ENCODE measurements at regions not wholly inside any gene's neighbourhood (a gene's known extent, or its start where the extent isn't known, plus 50 kb on each side); places are given as distances from the start of the nearest gene placed in this dataset.

- H3K4me1 ChIP-seq, result no peaks in the 10 kb centered on the region
- H3K9me3 ChIP-seq, result no peaks in the 10 kb centered on the region
- H3K4me3 ChIP-seq, result no peak overlapping the region
- intact Hi-C loops (cut with DNase I), result loop anchor here in 1 of 10 donors (10.0 kb wide), 1 partner anchor 765 kb away; no protein-coding TSS in a partner anchor
- DNase-seq (no peak), ATAC-seq (no peak)
- H3K27ac ChIP-seq, result no peak overlapping the region
- 80 to 87% (median 85%) methylated on average over 4 of the region's 4 CpGs for WGBS, 4 donors
- H3K27me3 ChIP-seq, result no peaks in the 10 kb centered on the region
- TF ChIP-seq POLR2A (IDR thresholded peaks at IDR 0.05), result no peak
- TF ChIP-seq, protein P1, sequence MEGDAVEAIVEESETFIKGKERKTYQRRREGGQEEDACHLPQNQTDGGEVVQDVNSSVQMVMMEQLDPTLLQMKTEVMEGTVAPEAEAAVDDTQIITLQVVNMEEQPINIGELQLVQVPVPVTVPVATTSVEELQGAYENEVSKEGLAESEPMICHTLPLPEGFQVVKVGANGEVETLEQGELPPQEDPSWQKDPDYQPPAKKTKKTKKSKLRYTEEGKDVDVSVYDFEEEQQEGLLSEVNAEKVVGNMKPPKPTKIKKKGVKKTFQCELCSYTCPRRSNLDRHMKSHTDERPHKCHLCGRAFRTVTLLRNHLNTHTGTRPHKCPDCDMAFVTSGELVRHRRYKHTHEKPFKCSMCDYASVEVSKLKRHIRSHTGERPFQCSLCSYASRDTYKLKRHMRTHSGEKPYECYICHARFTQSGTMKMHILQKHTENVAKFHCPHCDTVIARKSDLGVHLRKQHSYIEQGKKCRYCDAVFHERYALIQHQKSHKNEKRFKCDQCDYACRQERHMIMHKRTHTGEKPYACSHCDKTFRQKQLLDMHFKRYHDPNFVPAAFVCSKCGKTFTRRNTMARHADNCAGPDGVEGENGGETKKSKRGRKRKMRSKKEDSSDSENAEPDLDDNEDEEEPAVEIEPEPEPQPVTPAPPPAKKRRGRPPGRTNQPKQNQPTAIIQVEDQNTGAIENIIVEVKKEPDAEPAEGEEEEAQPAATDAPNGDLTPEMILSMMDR (IDR thresholded peaks at IDR 0.05), result no peak
- no peaks in the 10 kb centered on the region for H3K36me3 ChIP-seq
Measured at GRCh38 chr21:21929789-21930188, 931.6 kb downstream of the NCAM2 start.

DNA sequence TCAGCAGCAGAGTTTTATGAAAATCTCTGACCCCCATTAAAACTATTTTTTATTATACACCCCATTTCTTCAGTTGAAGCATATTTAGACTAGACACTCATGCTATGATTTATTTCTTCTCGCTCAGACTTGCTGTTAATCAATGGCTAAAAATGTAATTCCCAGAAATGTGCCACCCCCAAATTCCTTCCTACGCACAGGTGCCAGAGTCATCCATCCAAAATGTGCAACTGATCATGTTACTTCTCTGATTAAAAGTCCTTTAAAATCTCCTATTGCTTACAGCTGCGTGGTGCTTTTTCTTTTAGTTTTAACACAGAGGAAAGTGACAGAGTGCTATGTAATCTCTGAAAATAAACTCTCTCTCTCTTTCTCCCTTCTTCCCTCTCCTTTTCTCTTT, 954.4 kb downstream of the NCAM2 start:
- intact Hi-C loops (cut with DNase I), result no loop called here
- 67 to 88% (median 80%) methylated on average over 3 of the region's 3 CpGs for WGBS, 4 donors
- Histone ChIP-seq H3K4me1 (no peaks in the 10 kb centered on the region), H3K36me3 (no peaks in the 10 kb centered on the region), H3K27me3 (no peaks in the 10 kb centered on the region), H3K9me3 (peaks cover 0 to 2% (median 0%) of the 10 kb centered on the region in 12 donors), H3K4me3 (no peak overlapping the region), H3K27ac (no peak overlapping the region)
- DNase-seq (no peak), ATAC-seq (no peak)
- no peak for TF ChIP-seq POLR2A (IDR thresholded peaks at IDR 0.05)
- TF ChIP-seq, protein P1 (IDR thresholded peaks at IDR 0.05), result no peak

- Histone ChIP-seq H3K27ac (no peak overlapping the region), H3K4me1 (no peaks in the 10 kb centered on the region), H3K4me3 (no peak overlapping the region), H3K9me3 (no peaks in the 10 kb centered on the region), H3K27me3 (no peaks in the 10 kb centered on the region), H3K36me3 (no peaks in the 10 kb centered on the region)
- intact Hi-C loops (cut with DNase I), result no loop called here
- DNase-seq, result no peak
- no peak for ATAC-seq
- TF ChIP-seq, protein P1 (IDR thresholded peaks at IDR 0.05), result no peak
- TF ChIP-seq POLR2A (IDR thresholded peaks at IDR 0.05), result no peak
- 62 to 70% (median 65%) methylated on average over 3 of the region's 3 CpGs for WGBS, 4 donors
Measured at GRCh38 chr21:21955204-21955603, 957.0 kb downstream of the NCAM2 start.

DNA sequence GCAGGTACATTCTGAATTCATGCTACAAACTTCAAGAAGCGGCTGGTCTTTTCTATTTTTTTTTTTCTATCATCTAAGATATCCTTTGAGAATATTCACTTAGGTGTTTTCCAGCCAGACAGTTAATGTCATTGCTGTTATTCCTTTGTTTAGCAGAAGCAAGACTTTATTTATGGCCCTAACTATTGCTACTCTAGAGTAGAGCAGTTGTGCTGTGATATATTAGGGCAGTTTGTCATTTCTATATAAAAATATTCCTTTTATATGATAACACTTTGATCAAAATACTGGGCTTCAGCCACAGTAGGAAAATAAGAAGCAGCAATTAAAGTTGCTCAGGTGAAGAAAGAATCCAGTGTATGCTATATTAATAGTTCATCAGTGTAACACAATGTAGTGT, 959.3 kb downstream of the NCAM2 start:
- no peak for DNase-seq
- 79 to 95% (median 81%) methylated on average over 1 of the region's 1 CpG for WGBS, 4 donors
- Histone ChIP-seq H3K36me3 (no peaks in the 10 kb centered on the region), H3K9me3 (peaks cover 0 to 1% (median 0%) of the 10 kb centered on the region in 12 donors), H3K27me3 (no peaks in the 10 kb centered on the region), H3K4me1 (no peaks in the 10 kb centered on the region), H3K4me3 (no peak overlapping the region), H3K27ac (no peak overlapping the region)
- intact Hi-C loops (cut with DNase I), result no loop called here
- no peak for ATAC-seq
- TF ChIP-seq POLR2A (IDR thresholded peaks at IDR 0.05), result no peak
- TF ChIP-seq, protein P1 (IDR thresholded peaks at IDR 0.05), result no peak
